OCI-LY3 (cell line): ENCODE measurements at regions not wholly inside any gene's neighbourhood (a gene's known extent, or its start where the extent isn't known, plus 50 kb on each side); places are given as distances from the start of the nearest gene placed in this dataset.

Source experiments
- CTCF ChIP-seq: fragments of 200-600, 300-600 bp; sonication (generic); IDR thresholded peaks from 2 replicates; pipeline ENCODE4 v1.5.1; 2014; ENCODE audit warnings: antibody characterized with exemption, low read length, low read depth
- EZH2phosphoT487 ChIP-seq: fragments of 200-600 bp; shearing (Covaris generic); IDR thresholded peaks from 2 replicates; pipeline ENCODE4 v1.6.1; 2018; ENCODE audit warnings: antibody characterized with exemption, mixed run types, low read depth

- TF ChIP-seq CTCF (no peak), EZH2phosphoT487 (no peak)
Observed at GRCh38 chr2:57570961-57571360, 475.6 kb upstream of the VRK2 start.
